CD4-positive, alpha-beta T cell treated with Interleukin-6 at 100 ng/mL for 8 hours (primary cell): ENCODE measurements at regions not wholly inside any gene's neighbourhood (a gene's known extent, or its start where the extent isn't known, plus 50 kb on each side); places are given as distances from the start of the nearest gene placed in this dataset.

Experiments used
- DNase-seq: peaks from one replicate; pipeline ENCODE4 v3.0.0-alpha.2; 2020; ENCODE audit warnings: mixed read lengths, low spot score

DNA sequence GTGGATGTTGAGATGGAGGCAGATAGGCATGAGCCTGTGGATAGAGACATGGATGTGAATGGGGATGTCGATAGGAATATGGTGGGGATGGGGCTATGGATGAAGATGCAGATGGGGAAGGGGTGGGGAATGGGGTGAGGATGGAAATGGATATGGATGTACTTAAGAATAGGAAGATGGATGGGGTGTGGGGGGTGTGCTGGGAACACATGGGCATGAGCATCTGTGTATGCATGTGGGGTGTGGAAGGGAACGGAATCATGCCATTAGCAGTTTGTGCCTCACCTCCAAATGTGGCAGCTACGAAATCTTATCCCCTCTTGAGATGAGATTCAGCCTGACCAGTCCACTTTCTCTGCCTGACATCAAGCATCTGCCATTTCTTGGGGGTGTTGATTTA, 359.5 kb upstream of the MGMT start:
- no peak for DNase-seq

DNA sequence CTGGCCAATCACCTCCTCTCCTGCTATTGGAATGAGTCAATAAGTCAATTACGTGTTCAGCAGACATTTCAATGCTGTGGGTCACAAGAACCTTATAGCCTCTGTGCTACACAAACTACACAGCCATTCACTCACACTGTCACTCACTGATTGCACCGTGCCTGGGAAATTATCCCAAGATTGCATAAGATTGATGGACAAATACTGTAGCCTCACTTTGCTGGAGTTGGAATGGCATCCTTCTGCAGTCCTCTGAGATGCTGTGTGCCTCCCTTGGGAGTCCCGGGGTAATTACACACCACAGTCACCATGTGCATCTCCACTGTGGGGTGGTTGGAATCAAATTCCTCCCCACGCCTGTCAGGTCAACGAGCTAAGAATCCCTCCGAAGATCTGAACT, 358.7 kb upstream of the MGMT start:
- no peak for DNase-seq

- no peak for DNase-seq
Observed at GRCh38 chr10:129108994-129109393, 358.0 kb upstream of the MGMT start.

- no peak for DNase-seq
Observed at GRCh38 chr10:129110780-129111179, 356.3 kb upstream of the MGMT start.

GRCh38 chr10:129111922-129112321, 355.1 kb upstream of the MGMT start:
- DNase-seq, result no peak

DNA sequence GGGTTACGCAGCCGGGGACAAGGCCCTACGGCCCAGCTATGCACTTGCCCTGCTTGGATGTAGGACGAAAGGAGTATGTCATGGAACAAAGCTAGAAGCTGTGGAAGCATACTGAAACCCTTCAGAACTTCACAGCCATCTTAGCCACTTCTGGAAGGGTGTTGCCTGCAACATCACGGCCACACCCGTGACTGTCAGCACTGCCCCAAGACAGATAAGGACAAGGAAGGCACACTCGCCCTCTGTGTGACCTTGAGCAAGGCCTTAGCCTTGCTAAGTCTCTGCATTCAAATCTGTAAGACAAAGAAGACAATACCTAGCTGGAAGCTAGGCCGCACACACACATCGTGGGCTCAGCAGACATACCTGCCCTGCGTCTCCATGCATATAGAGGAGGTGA, 352.5 kb upstream of the MGMT start:
- no peak for DNase-seq

GRCh38 chr10:129116371-129116770, 350.7 kb upstream of the MGMT start:
- DNase-seq, result no peak

GRCh38 chr10:129120441-129120840, 346.6 kb upstream of the MGMT start:
- no peak for DNase-seq

DNA sequence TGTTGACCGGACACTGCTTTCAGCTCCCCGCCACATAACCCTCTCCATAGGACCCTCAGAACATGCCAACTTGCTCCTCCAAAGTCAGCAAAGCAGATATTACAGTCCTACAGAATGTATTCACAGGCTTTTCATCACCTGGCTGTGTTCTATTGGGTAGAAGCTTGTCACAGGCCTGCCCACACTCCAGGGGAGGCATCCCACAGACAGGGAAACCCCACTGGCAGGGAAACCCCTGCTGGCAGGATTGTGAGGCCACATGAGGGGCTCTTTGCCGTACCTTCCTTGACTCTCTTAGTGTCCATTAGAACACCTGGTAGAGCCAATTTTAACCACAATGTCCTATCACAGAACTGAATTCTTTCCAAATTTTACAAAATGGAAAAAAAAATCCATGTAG, 344.2 kb upstream of the MGMT start:
- DNase-seq, result no peak

GRCh38 chr10:129123428-129123827, 343.6 kb upstream of the MGMT start:
- DNase-seq, result no peak

- no peak for DNase-seq
Observed at GRCh38 chr10:129126982-129127381, 340.1 kb upstream of the MGMT start.

GRCh38 chr10:129131457-129132132, 335.4 kb upstream of the MGMT start:
- DNase-seq, result no peak

DNA sequence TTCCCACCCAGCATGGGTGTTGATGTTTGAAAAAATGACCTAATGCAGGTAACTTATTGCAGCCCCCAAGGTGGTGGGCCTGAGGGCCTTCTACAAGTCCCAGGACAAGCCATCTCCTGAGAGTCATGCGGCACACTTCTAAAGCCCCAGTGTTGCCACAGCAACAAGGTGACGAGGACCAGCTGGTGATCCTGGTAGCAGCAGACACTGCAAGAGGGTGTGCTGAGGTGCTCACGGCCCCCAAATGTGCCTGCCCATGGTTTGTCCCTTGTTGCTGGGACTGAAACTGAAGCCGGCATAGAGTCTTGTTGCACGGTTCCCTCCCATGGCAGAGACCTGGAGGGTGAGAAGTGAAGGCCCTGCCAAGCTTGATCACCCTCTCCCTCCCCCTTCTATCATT, 333.2 kb upstream of the MGMT start:
- no peak for DNase-seq

GRCh38 chr10:129134371-129134770, 332.7 kb upstream of the MGMT start:
- no peak for DNase-seq

DNA sequence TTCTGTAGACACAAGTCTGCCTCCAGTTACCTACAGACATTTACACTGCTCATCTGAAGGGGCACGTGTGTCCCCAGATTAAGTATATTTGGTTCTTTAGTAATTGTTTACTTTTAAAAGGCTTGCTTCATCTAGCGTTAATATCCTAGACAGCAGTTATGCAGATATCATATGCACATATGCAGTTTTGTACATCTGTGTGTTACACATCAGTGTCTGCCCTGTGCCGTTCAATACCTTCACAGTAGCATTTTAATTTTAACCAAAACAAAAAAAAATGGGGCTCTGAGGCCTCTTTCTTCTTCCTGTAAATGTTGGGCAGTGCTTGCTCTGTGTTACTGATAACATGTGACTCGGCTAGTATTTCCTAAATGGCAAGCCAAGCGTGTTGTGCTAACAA, 331.4 kb upstream of the MGMT start:
- DNase-seq, result no peak

- DNase-seq, result no peak
Observed at GRCh38 chr10:129136074-129136473, 331.0 kb upstream of the MGMT start.

DNA sequence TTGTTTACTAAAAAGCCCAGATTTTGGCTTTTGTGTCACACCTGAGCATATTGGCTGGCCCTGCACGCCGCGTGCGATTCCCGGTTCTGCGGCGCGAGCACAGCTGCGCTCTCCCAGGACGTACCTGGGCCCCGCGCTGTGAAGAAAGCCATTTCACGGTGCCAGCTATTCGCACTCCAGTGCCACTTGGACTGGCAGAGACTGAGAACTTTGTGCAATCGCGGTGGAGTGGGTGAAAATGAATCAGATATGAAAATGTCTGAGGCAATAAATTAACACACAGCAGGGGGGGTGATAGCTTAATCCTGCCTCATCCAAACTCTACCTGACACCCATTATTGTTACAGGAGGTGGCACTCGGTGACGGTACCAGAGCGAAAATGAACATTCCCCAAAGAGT, 330.1 kb upstream of the MGMT start:
- no peak for DNase-seq

- DNase-seq, result no peak
Observed at GRCh38 chr10:129140921-129141885, 325.8 kb upstream of the MGMT start.

DNA sequence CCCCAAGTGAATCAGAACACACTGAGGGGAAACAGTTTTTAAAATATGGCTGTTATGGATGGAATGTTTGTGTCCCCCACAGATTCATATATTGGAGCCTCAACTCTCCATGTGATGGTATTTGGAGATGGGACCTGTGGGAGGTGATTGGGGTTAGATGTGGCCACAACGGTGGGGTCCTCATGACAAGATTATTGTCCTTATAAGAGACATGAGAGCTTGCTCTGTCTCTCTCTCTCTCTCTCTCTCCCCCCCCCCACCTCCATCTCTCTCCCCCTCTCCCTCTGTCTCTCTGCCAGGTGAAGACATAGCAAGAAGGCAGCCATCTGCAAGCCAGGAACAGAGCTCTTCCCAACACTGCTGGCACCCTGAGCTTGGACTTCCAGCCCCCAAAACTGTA, 315.8 kb upstream of the MGMT start:
- DNase-seq, result no peak

GRCh38 chr10:129156406-129156805, 310.6 kb upstream of the MGMT start:
- DNase-seq, result no peak

DNA sequence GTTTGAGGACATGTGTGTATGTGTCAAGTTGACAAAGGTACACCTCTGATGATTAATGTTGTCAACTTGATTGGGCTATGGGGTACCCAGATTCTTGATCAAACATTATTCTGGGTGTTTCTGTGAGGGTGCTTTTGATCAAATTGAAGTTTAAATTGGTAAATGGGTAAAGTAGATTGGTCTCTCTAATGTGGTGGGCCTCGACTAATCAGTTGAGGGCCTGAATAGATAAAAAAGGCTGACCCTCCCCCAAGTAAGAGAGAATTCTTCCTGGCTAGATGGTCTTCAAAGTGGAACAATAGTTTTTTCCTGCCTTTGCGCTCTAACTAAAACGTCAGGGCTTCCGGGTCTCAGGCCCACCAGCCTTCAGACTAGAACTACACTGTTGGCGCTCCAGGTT, 309.9 kb upstream of the MGMT start:
- DNase-seq, result no peak

DNA sequence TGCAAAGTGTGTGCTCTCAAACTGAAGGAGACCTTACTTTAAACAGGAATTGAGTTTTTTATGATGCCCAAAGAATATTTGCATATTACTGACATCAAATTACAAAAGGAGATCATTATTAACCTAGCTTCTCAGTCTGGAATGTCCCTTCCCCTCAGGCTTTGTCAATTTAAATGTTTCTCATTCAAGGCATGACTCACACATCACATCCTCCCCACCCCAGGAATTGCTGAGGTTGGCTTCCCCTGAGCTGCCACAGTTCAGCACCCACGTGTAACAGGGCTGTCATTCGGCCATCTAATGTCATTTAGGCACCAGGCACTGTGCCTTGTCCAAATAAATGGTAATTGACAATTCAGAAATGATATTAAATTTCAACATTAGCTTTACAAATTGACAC, 305.9 kb upstream of the MGMT start:
- DNase-seq, result no peak

DNA sequence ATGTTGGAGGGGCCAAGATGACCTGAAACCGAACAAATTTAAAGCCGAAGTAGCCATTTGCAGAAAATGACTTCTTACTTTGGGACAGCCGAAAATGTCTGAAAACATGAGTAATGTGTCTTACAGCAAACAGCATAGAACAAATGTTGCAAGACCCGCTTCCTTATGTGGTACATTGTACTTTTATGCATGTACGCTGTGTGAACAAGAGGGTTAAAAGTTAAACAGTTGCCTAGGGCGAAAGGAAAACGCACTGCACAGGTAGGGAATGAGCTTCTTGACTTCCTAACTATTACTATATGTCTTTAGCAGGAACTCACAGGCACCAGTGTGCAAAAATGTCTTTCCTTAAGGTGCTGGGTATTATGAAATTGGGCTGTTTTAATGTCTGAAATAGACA, 303.5 kb upstream of the MGMT start:
- DNase-seq, result no peak
